ENCODE measurements at regions not wholly inside any gene's neighbourhood (a gene's known extent, or its start where the extent isn't known, plus 50 kb on each side); places are given as distances from the start of the nearest gene placed in this dataset.

DNA sequence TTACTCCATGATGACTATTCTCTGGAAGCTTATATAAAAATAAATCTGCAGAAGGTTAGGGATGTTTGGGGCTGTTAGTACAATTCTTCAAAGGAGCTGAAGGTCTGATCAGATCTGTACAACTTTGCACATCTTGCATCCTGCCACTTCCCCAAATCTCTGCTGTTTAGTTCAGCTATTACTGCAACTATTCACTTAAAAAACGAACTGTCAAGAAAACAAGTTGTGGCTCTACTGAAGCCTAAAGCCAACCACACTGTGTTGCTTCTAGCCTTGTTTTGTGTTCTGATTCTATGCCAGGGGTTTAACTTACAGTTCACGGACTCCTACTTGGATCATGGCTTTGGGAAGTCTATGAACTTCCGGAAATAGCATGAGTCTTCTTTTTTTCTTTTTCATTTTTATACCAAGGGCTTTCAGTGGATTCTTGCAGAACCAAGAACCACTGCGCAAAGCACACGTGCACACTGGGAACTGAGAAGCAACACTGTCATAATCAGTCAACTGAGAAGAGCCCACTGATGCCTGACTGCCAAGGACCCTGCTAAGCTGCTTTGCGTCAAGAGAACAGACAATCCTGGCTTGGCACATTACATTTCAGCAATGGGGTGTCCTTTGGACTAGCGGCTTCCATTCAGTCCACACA lies 66.3 kb upstream of the EEA1 start:
- H3K27me3 Mint-ChIP-seq (ENCODE audit: insufficient read depth, low read depth, poor library complexity): peaks cover 2% of the 10 kb centered on the region

GRCh38 chr12:93000026-93000425 lies 70.9 kb upstream of the EEA1 start:
- Histone ChIP-seq H4K20me1 (replicated peaks; ENCODE audit: insufficient read depth) (no peaks in the 10 kb centered on the region), H3K4me2 (no peak overlapping the region), H3K27ac (ENCODE audit: low read depth) (no peak overlapping the region), H3F3A (replicated peaks; ENCODE audit: low read depth) (no peaks in the 10 kb centered on the region), H3K27me3 (ENCODE audit: insufficient read depth) (no peaks in the 10 kb centered on the region), H3K4me3 (no peak overlapping the region), H2AFZ (no peak overlapping the region), H3K9me2 (ENCODE audit: insufficient read depth) (no peaks in the 10 kb centered on the region), H3K36me3 (ENCODE audit: insufficient read depth) (no peaks in the 10 kb centered on the region), H3K4me1 (ENCODE audit: insufficient read depth) (0 out of 2 replicates have a peak, but pooled peaks cover 4% of the 10 kb centered on the region), H3K79me2 (replicated peaks; ENCODE audit: insufficient read depth) (no peaks in the 10 kb centered on the region)
- no peak for TF ChIP-seq JUNB (IDR thresholded peaks at IDR 0.05; ENCODE audit: unreplicated experiment)
- no peak for TF ChIP-seq CREB1 (CRISPR knock-in tag; IDR thresholded peaks at IDR 0.05; ENCODE audit: low read depth)
- TF ChIP-seq ZNF114 (CRISPR knock-in tag; IDR thresholded peaks at IDR 0.05): no peak
- TF ChIP-seq EZH2phosphoT487 (IDR thresholded peaks at IDR 0.05; ENCODE audit: unreplicated experiment): no peak
- TF ChIP-seq ZNF331 (CRISPR knock-in tag; IDR thresholded peaks at IDR 0.05; ENCODE audit: low read depth): no peak
- Mint-ChIP-seq H3K4me3 (no peak overlapping the region), H3K4me1 (peaks cover 7% of the 10 kb centered on the region; the same call in 1 of the 3 replicates), H3K9me3 (no peaks in the 10 kb centered on the region; the same call in 2 of the 3 replicates), H3K27ac (no peak overlapping the region), H3K27me3 (ENCODE audit: insufficient read depth, low read depth, poor library complexity) (peaks cover 5% of the 10 kb centered on the region), H3K36me3 (ENCODE audit: low read depth) (no peaks in the 10 kb centered on the region)
- ATAC-seq: no peak
- no peak for DNase-seq (ENCODE audit: low spot score)

More for the DNA sequence above, 66.3 kb upstream of the EEA1 start:
- ATAC-seq (no peak), DNase-seq (ENCODE audit: low spot score) (no peak)
- 0 out of 2 replicates have a peak, but pooled peaks cover 4% of the 10 kb centered on the region for H3K4me1 ChIP-seq (ENCODE audit: insufficient read depth)
- Mint-ChIP-seq H3K4me3 (no peak overlapping the region), H3K4me1 (0 out of 3 replicates have a peak, but pooled peaks cover 2% of the 10 kb centered on the region), H3K9me3 (peaks cover 9% of the 10 kb centered on the region; the same call in 2 of the 3 replicates), H3K27ac (no peak overlapping the region), H3K36me3 (ENCODE audit: low read depth) (peaks cover 4% of the 10 kb centered on the region; the same call in 1 of the 3 replicates)
- no peak for TF ChIP-seq STAT1 (IDR thresholded peaks at IDR 0.05; ENCODE audit: unreplicated experiment)
- no peak overlapping the region for H3K27ac ChIP-seq (ENCODE audit: low read depth)
- H3K36me3 ChIP-seq (ENCODE audit: insufficient read depth): 0 out of 2 replicates have a peak, but pooled peaks cover 4% of the 10 kb centered on the region
- H3K4me2 ChIP-seq: no peak overlapping the region
- H2AFZ ChIP-seq: peak overlapping the region; percentile 47; the same call in 1 of the 2 replicates
- H3K9me2 ChIP-seq (ENCODE audit: insufficient read depth): 0 out of 2 replicates have a peak, but pooled peaks cover 3% of the 10 kb centered on the region
- no peaks in the 10 kb centered on the region for H3K79me2 ChIP-seq (replicated peaks; ENCODE audit: insufficient read depth)
- H3K27me3 ChIP-seq (ENCODE audit: insufficient read depth): no peaks in the 10 kb centered on the region
- H4K20me1 ChIP-seq (replicated peaks; ENCODE audit: insufficient read depth): no peaks in the 10 kb centered on the region
- no peaks in the 10 kb centered on the region for H3F3A ChIP-seq (replicated peaks; ENCODE audit: low read depth)
- no peak overlapping the region for H3K4me3 ChIP-seq

- Histone ChIP-seq H3K9me2 (ENCODE audit: insufficient read depth) (no peaks in the 10 kb centered on the region), H3F3A (replicated peaks; ENCODE audit: low read depth) (no peaks in the 10 kb centered on the region), H3K4me2 (no peak overlapping the region), H3K4me1 (ENCODE audit: insufficient read depth) (0 out of 2 replicates have a peak, but pooled peaks cover 4% of the 10 kb centered on the region), H2AFZ (no peak overlapping the region), H3K79me2 (replicated peaks; ENCODE audit: insufficient read depth) (no peaks in the 10 kb centered on the region), H3K27ac (ENCODE audit: low read depth) (no peak overlapping the region), H3K27me3 (ENCODE audit: insufficient read depth) (no peaks in the 10 kb centered on the region), H4K20me1 (replicated peaks; ENCODE audit: insufficient read depth) (no peaks in the 10 kb centered on the region), H3K36me3 (ENCODE audit: insufficient read depth) (no peaks in the 10 kb centered on the region), H3K4me3 (no peak overlapping the region)
- Mint-ChIP-seq H3K27me3 (ENCODE audit: insufficient read depth, low read depth, poor library complexity) (peaks cover 6% of the 10 kb centered on the region), H3K4me3 (no peak overlapping the region), H3K9me3 (no peaks in the 10 kb centered on the region; the same call in 2 of the 3 replicates), H3K27ac (no peak overlapping the region), H3K4me1 (peaks cover 10% of the 10 kb centered on the region; the same call in 1 of the 3 replicates), H3K36me3 (ENCODE audit: low read depth) (no peaks in the 10 kb centered on the region)
- ATAC-seq (no peak), DNase-seq (ENCODE audit: low spot score) (no peak)
- no peak for TF ChIP-seq NANOG (IDR thresholded peaks at IDR 0.05; ENCODE audit: borderline replicate concordance)
- no peak for TF ChIP-seq EZH2phosphoT487 (IDR thresholded peaks at IDR 0.05; ENCODE audit: unreplicated experiment)
- TF ChIP-seq STAT1 (IDR thresholded peaks at IDR 0.05; ENCODE audit: unreplicated experiment): no peak
- no peak for TF ChIP-seq JUNB (IDR thresholded peaks at IDR 0.05; ENCODE audit: unreplicated experiment)
- TF ChIP-seq, protein P1, sequence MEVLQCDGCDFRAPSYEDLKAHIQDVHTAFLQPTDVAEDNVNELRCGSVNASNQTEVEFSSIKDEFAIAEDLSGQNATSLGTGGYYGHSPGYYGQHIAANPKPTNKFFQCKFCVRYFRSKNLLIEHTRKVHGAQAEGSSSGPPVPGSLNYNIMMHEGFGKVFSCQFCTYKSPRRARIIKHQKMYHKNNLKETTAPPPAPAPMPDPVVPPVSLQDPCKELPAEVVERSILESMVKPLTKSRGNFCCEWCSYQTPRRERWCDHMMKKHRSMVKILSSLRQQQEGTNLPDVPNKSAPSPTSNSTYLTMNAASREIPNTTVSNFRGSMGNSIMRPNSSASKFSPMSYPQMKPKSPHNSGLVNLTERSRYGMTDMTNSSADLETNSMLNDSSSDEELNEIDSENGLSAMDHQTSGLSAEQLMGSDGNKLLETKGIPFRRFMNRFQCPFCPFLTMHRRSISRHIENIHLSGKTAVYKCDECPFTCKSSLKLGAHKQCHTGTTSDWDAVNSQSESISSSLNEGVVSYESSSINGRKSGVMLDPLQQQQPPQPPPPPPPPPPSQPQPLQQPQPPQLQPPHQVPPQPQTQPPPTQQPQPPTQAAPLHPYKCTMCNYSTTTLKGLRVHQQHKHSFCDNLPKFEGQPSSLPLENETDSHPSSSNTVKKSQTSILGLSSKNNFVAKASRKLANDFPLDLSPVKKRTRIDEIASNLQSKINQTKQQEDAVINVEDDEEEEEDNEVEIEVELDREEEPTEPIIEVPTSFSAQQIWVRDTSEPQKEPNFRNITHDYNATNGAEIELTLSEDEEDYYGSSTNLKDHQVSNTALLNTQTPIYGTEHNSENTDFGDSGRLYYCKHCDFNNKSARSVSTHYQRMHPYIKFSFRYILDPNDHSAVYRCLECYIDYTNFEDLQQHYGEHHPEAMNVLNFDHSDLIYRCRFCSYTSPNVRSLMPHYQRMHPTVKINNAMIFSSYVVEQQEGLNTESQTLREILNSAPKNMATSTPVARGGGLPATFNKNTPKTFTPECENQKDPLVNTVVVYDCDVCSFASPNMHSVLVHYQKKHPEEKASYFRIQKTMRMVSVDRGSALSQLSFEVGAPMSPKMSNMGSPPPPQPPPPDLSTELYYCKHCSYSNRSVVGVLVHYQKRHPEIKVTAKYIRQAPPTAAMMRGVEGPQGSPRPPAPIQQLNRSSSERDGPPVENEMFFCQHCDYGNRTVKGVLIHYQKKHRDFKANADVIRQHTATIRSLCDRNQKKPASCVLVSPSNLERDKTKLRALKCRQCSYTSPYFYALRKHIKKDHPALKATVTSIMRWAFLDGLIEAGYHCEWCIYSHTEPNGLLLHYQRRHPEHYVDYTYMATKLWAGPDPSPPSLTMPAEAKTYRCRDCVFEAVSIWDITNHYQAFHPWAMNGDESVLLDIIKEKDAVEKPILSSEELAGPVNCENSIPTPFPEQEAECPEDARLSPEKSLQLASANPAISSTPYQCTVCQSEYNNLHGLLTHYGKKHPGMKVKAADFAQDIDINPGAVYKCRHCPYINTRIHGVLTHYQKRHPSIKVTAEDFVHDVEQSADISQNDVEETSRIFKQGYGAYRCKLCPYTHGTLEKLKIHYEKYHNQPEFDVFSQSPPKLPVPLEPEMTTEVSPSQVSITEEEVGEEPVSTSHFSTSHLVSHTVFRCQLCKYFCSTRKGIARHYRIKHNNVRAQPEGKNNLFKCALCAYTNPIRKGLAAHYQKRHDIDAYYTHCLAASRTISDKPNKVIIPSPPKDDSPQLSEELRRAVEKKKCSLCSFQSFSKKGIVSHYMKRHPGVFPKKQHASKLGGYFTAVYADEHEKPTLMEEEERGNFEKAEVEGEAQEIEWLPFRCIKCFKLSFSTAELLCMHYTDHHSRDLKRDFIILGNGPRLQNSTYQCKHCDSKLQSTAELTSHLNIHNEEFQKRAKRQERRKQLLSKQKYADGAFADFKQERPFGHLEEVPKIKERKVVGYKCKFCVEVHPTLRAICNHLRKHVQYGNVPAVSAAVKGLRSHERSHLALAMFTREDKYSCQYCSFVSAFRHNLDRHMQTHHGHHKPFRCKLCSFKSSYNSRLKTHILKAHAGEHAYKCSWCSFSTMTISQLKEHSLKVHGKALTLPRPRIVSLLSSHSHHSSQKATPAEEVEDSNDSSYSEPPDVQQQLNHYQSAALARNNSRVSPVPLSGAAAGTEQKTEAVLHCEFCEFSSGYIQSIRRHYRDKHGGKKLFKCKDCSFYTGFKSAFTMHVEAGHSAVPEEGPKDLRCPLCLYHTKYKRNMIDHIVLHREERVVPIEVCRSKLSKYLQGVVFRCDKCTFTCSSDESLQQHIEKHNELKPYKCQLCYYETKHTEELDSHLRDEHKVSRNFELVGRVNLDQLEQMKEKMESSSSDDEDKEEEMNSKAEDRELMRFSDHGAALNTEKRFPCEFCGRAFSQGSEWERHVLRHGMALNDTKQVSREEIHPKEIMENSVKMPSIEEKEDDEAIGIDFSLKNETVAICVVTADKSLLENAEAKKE (CRISPR knock-in tag; IDR thresholded peaks at IDR 0.05): no peak
- no peak for TF ChIP-seq POLR2AphosphoS5 (IDR thresholded peaks at IDR 0.05; ENCODE audit: low read depth)
- no peak for TF ChIP-seq ZNF114 (CRISPR knock-in tag; IDR thresholded peaks at IDR 0.05)
- no peak for TF ChIP-seq EZH2 (IDR thresholded peaks at IDR 0.05; ENCODE audit: low read depth, unreplicated experiment)
- no peak for TF ChIP-seq CREB1 (CRISPR knock-in tag; IDR thresholded peaks at IDR 0.05; ENCODE audit: low read depth)
- TF ChIP-seq ZNF331 (CRISPR knock-in tag; IDR thresholded peaks at IDR 0.05; ENCODE audit: low read depth): no peak
These were observed 72.3 kb upstream of the EEA1 start for GRCh38 chr12:93001407-93001806.
